ENCODE measurements at regions not wholly inside any gene's neighbourhood (a gene's known extent, or its start where the extent isn't known, plus 50 kb on each side); places are given as distances from the start of the nearest gene placed in this dataset.
"Not testable (repeated sequence)": the region's sequence is repeated elsewhere in the genome, so short reads cannot be mapped to it uniquely, and the experiment has no call there.

DNA sequence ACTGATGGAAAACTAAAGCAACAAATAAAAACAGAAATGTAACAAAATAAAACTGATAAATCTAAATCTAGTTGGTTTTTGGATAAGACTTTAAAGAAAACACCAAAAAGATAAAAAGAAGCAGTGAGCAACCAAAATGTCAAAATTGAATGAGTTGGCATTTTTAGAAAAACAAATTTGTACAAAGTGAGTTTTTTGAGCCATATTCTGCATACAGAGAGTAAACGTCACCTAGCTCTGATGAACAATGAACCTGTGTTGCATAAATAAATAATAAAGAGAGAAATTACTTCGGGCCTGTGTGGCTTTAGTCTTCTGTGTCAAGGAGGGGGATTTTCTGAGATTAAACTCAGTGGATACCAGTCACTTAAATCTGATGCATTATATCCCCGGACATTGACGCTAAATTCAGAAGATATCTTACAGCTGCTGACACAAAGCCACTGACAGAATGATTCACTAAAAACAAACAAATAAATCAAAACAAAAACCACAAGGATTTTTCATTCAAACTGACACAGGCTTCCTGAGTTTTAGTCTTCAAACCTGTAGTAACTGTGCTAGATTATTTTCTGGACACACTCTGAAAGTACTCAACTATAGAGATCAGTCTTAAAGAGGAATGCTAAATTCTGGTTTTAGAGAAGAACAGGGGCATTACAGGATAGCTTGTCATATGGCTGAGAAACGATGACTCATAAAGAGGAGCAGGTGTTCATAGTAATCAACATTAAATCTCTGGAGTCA, 403.5 kb upstream of the ST8SIA4 start:
- H3K4me3 ChIP-seq (ENCODE audit: low read depth, low read length) = no peak overlapping the region
- H3K36me3 ChIP-seq (ENCODE audit: control insufficient read depth, insufficient read depth, low read length) = no peaks in the 10 kb centered on the region
- H3K27me3 ChIP-seq (ENCODE audit: control insufficient read depth, insufficient read depth, low read length) = no peaks in the 10 kb centered on the region
- no peak overlapping the region for H3K27ac ChIP-seq (ENCODE audit: low read depth, low read length)
- H3K9me3 ChIP-seq (ENCODE audit: control insufficient read depth, insufficient read depth, low read depth, low read length) = no peaks in the 10 kb centered on the region
- peaks cover under 1% of the 10 kb centered on the region; the same call in 1 of the 2 replicates for H3K4me1 ChIP-seq (ENCODE audit: control insufficient read depth, insufficient read depth, low read length)
- no peak overlapping the region for H3K9ac ChIP-seq (ENCODE audit: low read length)

DNA sequence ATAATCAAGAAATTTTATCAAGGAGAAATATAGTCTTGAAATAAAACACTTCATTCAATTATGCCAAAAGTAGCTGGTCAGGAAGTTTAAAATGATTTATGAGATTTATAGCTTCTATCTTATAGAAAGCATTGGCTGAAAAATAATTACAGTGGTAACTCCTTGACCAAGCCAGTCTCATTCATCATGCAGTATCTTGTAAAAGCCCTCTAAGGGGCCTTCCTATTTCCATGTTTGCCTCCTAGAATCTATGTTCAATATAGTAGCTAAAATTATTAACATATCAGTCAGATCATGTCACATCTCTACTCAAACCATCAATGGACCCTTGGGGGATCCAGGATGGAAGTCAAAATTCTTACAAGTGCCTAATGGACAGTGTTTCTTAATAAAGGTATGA, 393.4 kb upstream of the ST8SIA4 start:
- H3K4me1 ChIP-seq (ENCODE audit: control insufficient read depth, insufficient read depth, low read length) = no peaks in the 10 kb centered on the region

DNA sequence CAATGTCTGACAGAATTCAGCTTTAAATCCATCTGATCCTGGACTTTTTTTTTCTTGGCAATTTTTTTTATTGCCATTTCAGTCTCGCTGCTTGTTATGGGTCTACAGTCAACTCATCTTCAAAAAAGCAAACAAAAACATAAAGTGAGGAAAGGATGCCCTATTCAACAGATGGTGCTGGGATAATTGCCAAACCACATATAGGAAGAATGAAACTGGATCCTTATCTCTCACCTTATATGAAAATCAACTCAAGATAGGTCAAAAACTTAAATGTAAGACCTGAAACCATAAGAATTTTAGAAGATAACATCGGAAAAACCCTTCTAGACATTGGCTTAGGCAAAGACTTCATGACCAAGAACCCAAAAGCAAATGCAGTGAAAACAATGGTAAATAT, 389.1 kb upstream of the ST8SIA4 start:
- H3K27me3 ChIP-seq (ENCODE audit: control insufficient read depth, insufficient read depth, low read length) = no peaks in the 10 kb centered on the region
- H3K4me1 ChIP-seq (ENCODE audit: control insufficient read depth, insufficient read depth, low read length) = no peaks in the 10 kb centered on the region
- H3K9ac ChIP-seq (ENCODE audit: low read length) = no peak overlapping the region
- H3K4me3 ChIP-seq (ENCODE audit: low read depth, low read length) = no peak overlapping the region
- peaks cover 2% of the 10 kb centered on the region; the same call in 1 of the 2 replicates for H3K9me3 ChIP-seq (ENCODE audit: control insufficient read depth, insufficient read depth, low read depth, low read length)
- H3K27ac ChIP-seq (ENCODE audit: low read depth, low read length) = no peak overlapping the region
- H3K36me3 ChIP-seq (ENCODE audit: control insufficient read depth, insufficient read depth, low read length) = no peaks in the 10 kb centered on the region

More for the DNA sequence above, 393.4 kb upstream of the ST8SIA4 start:
- Histone ChIP-seq H3K9ac (ENCODE audit: low read length) (no peak overlapping the region), H3K36me3 (ENCODE audit: control insufficient read depth, insufficient read depth, low read length) (no peaks in the 10 kb centered on the region), H3K27ac (ENCODE audit: low read depth, low read length) (no peak overlapping the region), H3K4me3 (ENCODE audit: low read depth, low read length) (no peak overlapping the region), H3K9me3 (ENCODE audit: control insufficient read depth, insufficient read depth, low read depth, low read length) (no peaks in the 10 kb centered on the region), H3K27me3 (ENCODE audit: control insufficient read depth, insufficient read depth, low read length) (no peaks in the 10 kb centered on the region)

GRCh38 chr5:101290761-101291160, 387.7 kb upstream of the ST8SIA4 start:
- not testable (repeated sequence) for H3K27ac ChIP-seq (ENCODE audit: low read depth, low read length); H3K9ac ChIP-seq (ENCODE audit: low read length); H3K4me1 ChIP-seq (ENCODE audit: control insufficient read depth, insufficient read depth, low read length); H3K4me3 ChIP-seq (ENCODE audit: low read depth, low read length); H3K9me3 ChIP-seq (ENCODE audit: control insufficient read depth, insufficient read depth, low read depth, low read length); H3K36me3 ChIP-seq (ENCODE audit: control insufficient read depth, insufficient read depth, low read length); H3K27me3 ChIP-seq (ENCODE audit: control insufficient read depth, insufficient read depth, low read length)

GRCh38 chr5:101288633-101289032, 385.6 kb upstream of the ST8SIA4 start:
- H3K4me1 ChIP-seq (ENCODE audit: control insufficient read depth, insufficient read depth, low read length) = no peaks in the 10 kb centered on the region
- no peaks in the 10 kb centered on the region for H3K27me3 ChIP-seq (ENCODE audit: control insufficient read depth, insufficient read depth, low read length)
- H3K27ac ChIP-seq (ENCODE audit: low read depth, low read length) = no peak overlapping the region
- no peaks in the 10 kb centered on the region for H3K36me3 ChIP-seq (ENCODE audit: control insufficient read depth, insufficient read depth, low read length)
- peaks cover 2% of the 10 kb centered on the region; the same call in 1 of the 2 replicates for H3K9me3 ChIP-seq (ENCODE audit: control insufficient read depth, insufficient read depth, low read depth, low read length)
- no peak overlapping the region for H3K4me3 ChIP-seq (ENCODE audit: low read depth, low read length)
- H3K9ac ChIP-seq (ENCODE audit: low read length) = no peak overlapping the region

DNA sequence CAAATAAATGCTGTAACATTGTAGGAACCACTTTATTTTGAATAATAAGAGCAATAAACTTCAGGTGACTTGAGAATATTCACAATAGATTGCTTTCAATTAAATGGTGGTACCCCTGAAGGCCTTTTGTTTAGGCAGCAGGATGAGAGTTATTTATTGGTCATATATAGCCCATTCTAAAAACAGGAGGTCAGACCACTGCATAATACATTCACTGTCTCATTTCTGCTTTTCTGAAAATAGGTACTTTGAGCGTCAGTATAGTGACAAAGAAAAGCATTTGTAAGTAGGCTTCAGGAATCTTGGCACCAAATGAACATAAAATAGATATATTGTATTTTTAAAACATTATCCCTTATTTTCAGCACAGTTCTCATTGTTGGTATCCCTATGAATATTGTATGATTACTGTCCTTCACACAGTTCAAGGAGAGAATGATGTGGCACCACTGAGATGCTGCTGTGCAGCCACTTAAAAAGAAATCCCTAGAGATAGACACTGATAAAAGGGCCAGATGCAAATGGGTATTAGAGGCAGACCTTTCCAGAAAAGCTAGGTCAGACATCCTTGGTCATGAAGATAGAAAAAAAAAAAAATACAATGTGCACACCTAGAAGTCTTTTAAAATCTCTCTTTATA, 381.8 kb upstream of the ST8SIA4 start:
- H3K36me3 ChIP-seq (ENCODE audit: control insufficient read depth, insufficient read depth, low read length) = no peaks in the 10 kb centered on the region
- no peaks in the 10 kb centered on the region for H3K9me3 ChIP-seq (ENCODE audit: control insufficient read depth, insufficient read depth, low read depth, low read length)

GRCh38 chr5:101283938-101284337, 380.9 kb upstream of the ST8SIA4 start:
- H3K4me1 ChIP-seq (ENCODE audit: control insufficient read depth, insufficient read depth, low read length); H3K4me3 ChIP-seq (ENCODE audit: low read depth, low read length): not testable (repeated sequence)

More for the DNA sequence above, 381.8 kb upstream of the ST8SIA4 start:
- Histone ChIP-seq H3K9ac (ENCODE audit: low read length) (no peak overlapping the region), H3K4me3 (ENCODE audit: low read depth, low read length) (no peak overlapping the region), H3K27ac (ENCODE audit: low read depth, low read length) (no peak overlapping the region), H3K27me3 (ENCODE audit: control insufficient read depth, insufficient read depth, low read length) (no peaks in the 10 kb centered on the region), H3K4me1 (ENCODE audit: control insufficient read depth, insufficient read depth, low read length) (no peaks in the 10 kb centered on the region)

GRCh38 chr5:101278917-101279316, 375.8 kb upstream of the ST8SIA4 start:
- H3K27me3 ChIP-seq (ENCODE audit: control insufficient read depth, insufficient read depth, low read length) = no peaks in the 10 kb centered on the region

More at GRCh38 chr5:101283938-101284337, 380.9 kb upstream of the ST8SIA4 start:
- not testable (repeated sequence) for H3K27me3 ChIP-seq (ENCODE audit: control insufficient read depth, insufficient read depth, low read length); H3K9ac ChIP-seq (ENCODE audit: low read length); H3K36me3 ChIP-seq (ENCODE audit: control insufficient read depth, insufficient read depth, low read length); H3K27ac ChIP-seq (ENCODE audit: low read depth, low read length); H3K9me3 ChIP-seq (ENCODE audit: control insufficient read depth, insufficient read depth, low read depth, low read length)

GRCh38 chr5:101278011-101278687, 375.1 kb upstream of the ST8SIA4 start:
- no peaks in the 10 kb centered on the region for H3K36me3 ChIP-seq (ENCODE audit: control insufficient read depth, insufficient read depth, low read length)
- no peak overlapping the region for H3K27ac ChIP-seq (ENCODE audit: low read depth, low read length)
- no peak overlapping the region for H3K4me3 ChIP-seq (ENCODE audit: low read depth, low read length)
- H3K27me3 ChIP-seq (ENCODE audit: control insufficient read depth, insufficient read depth, low read length) = no peaks in the 10 kb centered on the region
- no peak overlapping the region for H3K9ac ChIP-seq (ENCODE audit: low read length)
- H3K4me1 ChIP-seq (ENCODE audit: control insufficient read depth, insufficient read depth, low read length) = no peaks in the 10 kb centered on the region
- H3K9me3 ChIP-seq (ENCODE audit: control insufficient read depth, insufficient read depth, low read depth, low read length) = no peaks in the 10 kb centered on the region

More at GRCh38 chr5:101278917-101279316, 375.8 kb upstream of the ST8SIA4 start:
- no peaks in the 10 kb centered on the region for H3K4me1 ChIP-seq (ENCODE audit: control insufficient read depth, insufficient read depth, low read length)
- no peaks in the 10 kb centered on the region for H3K9me3 ChIP-seq (ENCODE audit: control insufficient read depth, insufficient read depth, low read depth, low read length)
- H3K36me3 ChIP-seq (ENCODE audit: control insufficient read depth, insufficient read depth, low read length) = no peaks in the 10 kb centered on the region
- H3K9ac ChIP-seq (ENCODE audit: low read length) = no peak overlapping the region
- no peak overlapping the region for H3K4me3 ChIP-seq (ENCODE audit: low read depth, low read length)
- H3K27ac ChIP-seq (ENCODE audit: low read depth, low read length) = no peak overlapping the region

GRCh38 chr5:101271945-101272344, 368.9 kb upstream of the ST8SIA4 start:
- Histone ChIP-seq H3K36me3 (ENCODE audit: control insufficient read depth, insufficient read depth, low read length) (no peaks in the 10 kb centered on the region), H3K9ac (ENCODE audit: low read length) (no peak overlapping the region), H3K9me3 (ENCODE audit: control insufficient read depth, insufficient read depth, low read depth, low read length) (no peaks in the 10 kb centered on the region), H3K4me3 (ENCODE audit: low read depth, low read length) (no peak overlapping the region), H3K27ac (ENCODE audit: low read depth, low read length) (no peak overlapping the region), H3K27me3 (ENCODE audit: control insufficient read depth, insufficient read depth, low read length) (no peaks in the 10 kb centered on the region), H3K4me1 (ENCODE audit: control insufficient read depth, insufficient read depth, low read length) (no peaks in the 10 kb centered on the region)

DNA sequence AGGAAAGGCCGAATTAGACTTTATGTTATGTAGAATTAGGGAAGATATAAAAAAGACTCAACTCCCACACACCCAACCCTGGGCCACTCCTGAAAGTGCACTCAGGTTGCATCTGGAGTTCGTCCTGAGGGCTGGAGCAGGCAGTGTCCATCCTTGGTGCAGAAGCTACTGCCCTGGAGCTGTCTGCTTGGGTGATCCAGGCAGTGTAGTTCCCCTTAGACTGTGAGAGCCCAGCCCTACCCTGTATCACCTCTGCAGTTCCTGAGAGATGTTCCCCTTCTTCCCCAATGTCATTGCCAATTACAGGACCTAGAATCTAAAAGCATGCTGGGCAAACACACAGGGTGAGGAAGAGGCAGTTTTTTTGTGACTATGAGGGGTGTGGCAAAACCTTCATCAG, 368.3 kb upstream of the ST8SIA4 start:
- Histone ChIP-seq H3K4me1 (ENCODE audit: control insufficient read depth, insufficient read depth, low read length) (no peaks in the 10 kb centered on the region), H3K36me3 (ENCODE audit: control insufficient read depth, insufficient read depth, low read length) (no peaks in the 10 kb centered on the region), H3K27me3 (ENCODE audit: control insufficient read depth, insufficient read depth, low read length) (no peaks in the 10 kb centered on the region), H3K9ac (ENCODE audit: low read length) (no peak overlapping the region), H3K4me3 (ENCODE audit: low read depth, low read length) (no peak overlapping the region), H3K9me3 (ENCODE audit: control insufficient read depth, insufficient read depth, low read depth, low read length) (no peaks in the 10 kb centered on the region), H3K27ac (ENCODE audit: low read depth, low read length) (no peak overlapping the region)

Data from HUES6 (cell line).